Liver (tissue), 8 donors: ENCODE measurements at regions not wholly inside any gene's neighbourhood (a gene's known extent, or its start where the extent isn't known, plus 50 kb on each side); places are given as distances from the start of the nearest gene placed in this dataset.

Experiments
- DNase-seq: peaks from one replicate; pipeline ENCODE4 v3.0.0-alpha.2; 2017; ENCODE audit warnings: low spot score
- H3K27ac ChIP-seq, 2 donors: one replicate each; pipeline ENCODE4 v1.7.0; 2013; ENCODE audit warnings: inconsistent platforms in 2 of 2, low read length in 2 of 2, control low read depth in 1 of 2, low read depth in 1 of 2, mild to moderate bottlenecking in 1 of 2
- H3K27me3 ChIP-seq, 4 donors: one replicate each; pipeline versions ENCODE4 v1.6.1 to v1.7.0; 2013; ENCODE audit warnings: low read length in 3 of 4, inconsistent platforms in 1 of 4, mild to moderate bottlenecking in 1 of 4, moderate library complexity in 1 of 4; ENCODE audit not compliant: control insufficient read depth in 4 of 4, insufficient read depth in 4 of 4
- H3K36me3 ChIP-seq, 4 donors: one replicate each; pipeline versions ENCODE4 v1.6.1 to v1.7.0; 2013; ENCODE audit warnings: low read length in 3 of 4, mild to moderate bottlenecking in 3 of 4, low read depth in 1 of 4, moderate library complexity in 1 of 4; ENCODE audit not compliant: control insufficient read depth in 4 of 4, insufficient read depth in 3 of 4
- H3K4me1 ChIP-seq, 4 donors: one replicate each; pipeline versions ENCODE4 v1.6.1 to v1.7.0; 2013; ENCODE audit warnings: low read length in 3 of 4, mild to moderate bottlenecking in 3 of 4, moderate library complexity in 1 of 4; ENCODE audit not compliant: control insufficient read depth in 4 of 4, insufficient read depth in 4 of 4
- H3K4me3 ChIP-seq, 3 donors: one replicate each; pipeline versions ENCODE4 v1.6.1 to v1.7.0; 2013; ENCODE audit warnings: low read length in 3 of 3, control low read depth in 1 of 3, low read depth in 1 of 3, mild to moderate bottlenecking in 1 of 3
- H3K9ac ChIP-seq, 2 donors: one replicate each; pipeline ENCODE4 v1.7.0; 2013; ENCODE audit warnings: low read length in 2 of 2, mild to moderate bottlenecking in 2 of 2, moderate library complexity in 2 of 2, control low read depth in 1 of 2, low read depth in 1 of 2
- H3K9me3 ChIP-seq, 4 donors: one replicate each; pipeline versions ENCODE4 v1.6.1 to v1.7.0; 2013; ENCODE audit warnings: low read length in 3 of 4; ENCODE audit not compliant: control insufficient read depth in 4 of 4
- EGR1 ChIP-seq, 2 donors: IDR thresholded peaks; 2 replicates each; pipeline ENCODE4 v1.6.1; 2016 to 2018; ENCODE audit warnings: antibody characterized with exemption in 2 of 2, low read depth in 2 of 2
- FOXA1 ChIP-seq: IDR thresholded peaks from 2 replicates; pipeline ENCODE4 v1.6.1; 2016; ENCODE audit warnings: antibody characterized with exemption
- FOXA2 ChIP-seq: IDR thresholded peaks from 2 replicates; pipeline ENCODE4 v1.6.1; 2016; ENCODE audit warnings: antibody characterized with exemption
- GABPA ChIP-seq, 2 donors: IDR thresholded peaks in 1 of 2; conservative IDR thresholded peaks in 1 of 2; 2 replicates each; pipeline ENCODE4 v1.6.1; 2016; ENCODE audit warnings: antibody characterized with exemption in 2 of 2, mild to moderate bottlenecking in 1 of 2, moderate library complexity in 1 of 2
- HNF4A ChIP-seq, 2 donors: conservative IDR thresholded peaks; 2 replicates each; pipeline ENCODE4 v1.6.1; 2016; ENCODE audit warnings: antibody characterized with exemption in 2 of 2, mild to moderate bottlenecking in 2 of 2
- HNF4G ChIP-seq: IDR thresholded peaks from 2 replicates; pipeline ENCODE4 v1.6.1; 2016; ENCODE audit warnings: antibody characterized with exemption
- JUND ChIP-seq, 2 donors: IDR thresholded peaks; 2 replicates each; pipeline ENCODE4 v1.6.1; 2016; ENCODE audit warnings: antibody characterized with exemption in 2 of 2
- NR2F2 ChIP-seq: IDR thresholded peaks from 2 replicates; pipeline ENCODE4 v1.6.1; 2016; ENCODE audit warnings: antibody characterized with exemption
- RAD21 ChIP-seq, 2 donors: IDR thresholded peaks; 2 replicates each; pipeline ENCODE4 v1.6.1; 2016; ENCODE audit warnings: antibody characterized with exemption in 2 of 2, mild to moderate bottlenecking in 2 of 2
- RXRA ChIP-seq, 2 donors: IDR thresholded peaks; 2 replicates each; pipeline ENCODE4 v1.6.1; 2017 to 2018; ENCODE audit warnings: antibody characterized with exemption in 2 of 2, mild to moderate bottlenecking in 1 of 2
- SP1 ChIP-seq: IDR thresholded peaks from 2 replicates; pipeline ENCODE4 v1.6.1; 2018; ENCODE audit warnings: antibody characterized with exemption, mild to moderate bottlenecking
- TAF1 ChIP-seq: conservative IDR thresholded peaks from 2 replicates; pipeline ENCODE4 v1.6.1; 2016; ENCODE audit warnings: antibody characterized with exemption, mild to moderate bottlenecking
- YY1 ChIP-seq: IDR thresholded peaks from 2 replicates; pipeline ENCODE4 v1.6.1; 2016; ENCODE audit warnings: antibody characterized with exemption, mild to moderate bottlenecking
- WGBS: extraction: QIAGEN DNeasy Blood & Tissue Kit; methylation state at CpG from one replicate; pipeline ENCODE4 v1.1.7; 2013; 5-methylcytosine and 5-hydroxymethylcytosine counted together
- TF ChIP-seq, protein P1 (sequence below): IDR thresholded peaks from 2 replicates; pipeline ENCODE4 v1.6.1; 2016; ENCODE audit warnings: antibody characterized with exemption
- TF ChIP-seq, protein P2 (sequence below): IDR thresholded peaks from 2 replicates; pipeline ENCODE4 v1.6.1; 2016; ENCODE audit warnings: antibody characterized with exemption
- TF ChIP-seq, protein P3 (sequence below): fragments of 150-350 bp; IDR thresholded peaks from 2 replicates; pipeline ENCODE4 v1.5.1; 2017; ENCODE audit warnings: improper control_type of control experiment, low read depth, low read length; ENCODE audit not compliant: missing input control
- TF ChIP-seq, protein P4 (sequence below): IDR thresholded peaks from 2 replicates; pipeline ENCODE4 v1.6.1; 2016; ENCODE audit warnings: antibody characterized with exemption
- TF ChIP-seq, protein P5 (sequence below): IDR thresholded peaks from 2 replicates; pipeline ENCODE4 v1.6.1; 2016; ENCODE audit warnings: antibody characterized with exemption, mild to moderate bottlenecking
- donor health status: healthy.
- donor health status: healthy.
- donor health status: healthy.
- donor health status: healthy.
- donor health status: healthy.

DNA sequence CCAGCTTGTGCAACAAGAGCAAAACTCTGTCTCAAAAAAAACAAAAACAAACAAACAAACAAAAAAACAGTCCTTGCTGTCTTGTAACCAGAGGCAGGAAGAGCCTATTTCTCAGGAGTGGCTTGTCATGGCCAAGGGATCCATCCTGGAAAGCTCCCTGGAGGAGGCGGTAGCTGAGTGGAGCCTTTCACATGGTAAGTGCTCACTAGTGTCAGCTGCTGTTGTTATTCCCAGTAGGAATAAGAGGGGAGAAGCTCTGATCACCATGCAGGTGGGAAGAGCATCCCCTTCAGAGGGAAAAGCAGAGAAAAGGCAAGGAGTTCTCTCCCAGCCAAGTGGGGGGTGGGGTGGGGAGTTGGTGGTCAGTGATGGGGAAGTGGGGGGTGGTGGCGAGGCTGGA, 54.6 kb upstream of the WNT7B start:
- TF ChIP-seq FOXA2 (no peak), RAD21 (IDR thresholded peaks at IDR 0.05) (no peak), HNF4G (no peak), FOXA1 (no peak), SP1 (no peak), TAF1 (no peak), EGR1 (IDR thresholded peaks at IDR 0.05; ENCODE audit: low read depth in 2 of 2) (no peak), HNF4A (conservative IDR thresholded peaks at IDR 0.05) (no peak), RXRA (IDR thresholded peaks at IDR 0.05) (no peak), JUND (IDR thresholded peaks at IDR 0.05) (no peak), NR2F2 (no peak), GABPA (IDR thresholded peaks at IDR 0.05 in 1 of 2, conservative IDR thresholded peaks at IDR 0.05 in 1 of 2) (no peak), YY1 (no peak)
- TF ChIP-seq, protein P1, sequence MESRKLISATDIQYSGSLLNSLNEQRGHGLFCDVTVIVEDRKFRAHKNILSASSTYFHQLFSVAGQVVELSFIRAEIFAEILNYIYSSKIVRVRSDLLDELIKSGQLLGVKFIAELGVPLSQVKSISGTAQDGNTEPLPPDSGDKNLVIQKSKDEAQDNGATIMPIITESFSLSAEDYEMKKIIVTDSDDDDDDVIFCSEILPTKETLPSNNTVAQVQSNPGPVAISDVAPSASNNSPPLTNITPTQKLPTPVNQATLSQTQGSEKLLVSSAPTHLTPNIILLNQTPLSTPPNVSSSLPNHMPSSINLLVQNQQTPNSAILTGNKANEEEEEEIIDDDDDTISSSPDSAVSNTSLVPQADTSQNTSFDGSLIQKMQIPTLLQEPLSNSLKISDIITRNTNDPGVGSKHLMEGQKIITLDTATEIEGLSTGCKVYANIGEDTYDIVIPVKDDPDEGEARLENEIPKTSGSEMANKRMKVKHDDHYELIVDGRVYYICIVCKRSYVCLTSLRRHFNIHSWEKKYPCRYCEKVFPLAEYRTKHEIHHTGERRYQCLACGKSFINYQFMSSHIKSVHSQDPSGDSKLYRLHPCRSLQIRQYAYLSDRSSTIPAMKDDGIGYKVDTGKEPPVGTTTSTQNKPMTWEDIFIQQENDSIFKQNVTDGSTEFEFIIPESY, result no peak
- TF ChIP-seq, protein P2, sequence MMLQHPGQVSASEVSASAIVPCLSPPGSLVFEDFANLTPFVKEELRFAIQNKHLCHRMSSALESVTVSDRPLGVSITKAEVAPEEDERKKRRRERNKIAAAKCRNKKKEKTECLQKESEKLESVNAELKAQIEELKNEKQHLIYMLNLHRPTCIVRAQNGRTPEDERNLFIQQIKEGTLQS, result no peak
- TF ChIP-seq, protein P3, sequence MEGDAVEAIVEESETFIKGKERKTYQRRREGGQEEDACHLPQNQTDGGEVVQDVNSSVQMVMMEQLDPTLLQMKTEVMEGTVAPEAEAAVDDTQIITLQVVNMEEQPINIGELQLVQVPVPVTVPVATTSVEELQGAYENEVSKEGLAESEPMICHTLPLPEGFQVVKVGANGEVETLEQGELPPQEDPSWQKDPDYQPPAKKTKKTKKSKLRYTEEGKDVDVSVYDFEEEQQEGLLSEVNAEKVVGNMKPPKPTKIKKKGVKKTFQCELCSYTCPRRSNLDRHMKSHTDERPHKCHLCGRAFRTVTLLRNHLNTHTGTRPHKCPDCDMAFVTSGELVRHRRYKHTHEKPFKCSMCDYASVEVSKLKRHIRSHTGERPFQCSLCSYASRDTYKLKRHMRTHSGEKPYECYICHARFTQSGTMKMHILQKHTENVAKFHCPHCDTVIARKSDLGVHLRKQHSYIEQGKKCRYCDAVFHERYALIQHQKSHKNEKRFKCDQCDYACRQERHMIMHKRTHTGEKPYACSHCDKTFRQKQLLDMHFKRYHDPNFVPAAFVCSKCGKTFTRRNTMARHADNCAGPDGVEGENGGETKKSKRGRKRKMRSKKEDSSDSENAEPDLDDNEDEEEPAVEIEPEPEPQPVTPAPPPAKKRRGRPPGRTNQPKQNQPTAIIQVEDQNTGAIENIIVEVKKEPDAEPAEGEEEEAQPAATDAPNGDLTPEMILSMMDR, result no peak
- TF ChIP-seq, protein P4, sequence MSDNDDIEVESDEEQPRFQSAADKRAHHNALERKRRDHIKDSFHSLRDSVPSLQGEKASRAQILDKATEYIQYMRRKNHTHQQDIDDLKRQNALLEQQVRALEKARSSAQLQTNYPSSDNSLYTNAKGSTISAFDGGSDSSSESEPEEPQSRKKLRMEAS, result no peak
- TF ChIP-seq, protein P5, sequence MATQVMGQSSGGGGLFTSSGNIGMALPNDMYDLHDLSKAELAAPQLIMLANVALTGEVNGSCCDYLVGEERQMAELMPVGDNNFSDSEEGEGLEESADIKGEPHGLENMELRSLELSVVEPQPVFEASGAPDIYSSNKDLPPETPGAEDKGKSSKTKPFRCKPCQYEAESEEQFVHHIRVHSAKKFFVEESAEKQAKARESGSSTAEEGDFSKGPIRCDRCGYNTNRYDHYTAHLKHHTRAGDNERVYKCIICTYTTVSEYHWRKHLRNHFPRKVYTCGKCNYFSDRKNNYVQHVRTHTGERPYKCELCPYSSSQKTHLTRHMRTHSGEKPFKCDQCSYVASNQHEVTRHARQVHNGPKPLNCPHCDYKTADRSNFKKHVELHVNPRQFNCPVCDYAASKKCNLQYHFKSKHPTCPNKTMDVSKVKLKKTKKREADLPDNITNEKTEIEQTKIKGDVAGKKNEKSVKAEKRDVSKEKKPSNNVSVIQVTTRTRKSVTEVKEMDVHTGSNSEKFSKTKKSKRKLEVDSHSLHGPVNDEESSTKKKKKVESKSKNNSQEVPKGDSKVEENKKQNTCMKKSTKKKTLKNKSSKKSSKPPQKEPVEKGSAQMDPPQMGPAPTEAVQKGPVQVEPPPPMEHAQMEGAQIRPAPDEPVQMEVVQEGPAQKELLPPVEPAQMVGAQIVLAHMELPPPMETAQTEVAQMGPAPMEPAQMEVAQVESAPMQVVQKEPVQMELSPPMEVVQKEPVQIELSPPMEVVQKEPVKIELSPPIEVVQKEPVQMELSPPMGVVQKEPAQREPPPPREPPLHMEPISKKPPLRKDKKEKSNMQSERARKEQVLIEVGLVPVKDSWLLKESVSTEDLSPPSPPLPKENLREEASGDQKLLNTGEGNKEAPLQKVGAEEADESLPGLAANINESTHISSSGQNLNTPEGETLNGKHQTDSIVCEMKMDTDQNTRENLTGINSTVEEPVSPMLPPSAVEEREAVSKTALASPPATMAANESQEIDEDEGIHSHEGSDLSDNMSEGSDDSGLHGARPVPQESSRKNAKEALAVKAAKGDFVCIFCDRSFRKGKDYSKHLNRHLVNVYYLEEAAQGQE, result no peak

More for the DNA sequence above, 54.6 kb upstream of the WNT7B start:
- no peaks in the 10 kb centered on the region for H3K9me3 ChIP-seq
- no peaks in the 10 kb centered on the region for H3K27me3 ChIP-seq
- peaks cover 6 to 41% (median 29%) of the 10 kb centered on the region in 4 donors for H3K4me1 ChIP-seq
- no peak overlapping the region for H3K4me3 ChIP-seq
- no peaks in the 10 kb centered on the region for H3K36me3 ChIP-seq
- WGBS, result 92% methylated on average over 2 of the region's 2 CpGs
- no peak overlapping the region for H3K9ac ChIP-seq
- DNase-seq, result no peak
- no peak overlapping the region for H3K27ac ChIP-seq
